Central memory CD8-positive, alpha-beta T cell (primary cell): ENCODE measurements at regions not wholly inside any gene's neighbourhood (a gene's known extent, or its start where the extent isn't known, plus 50 kb on each side); places are given as distances from the start of the nearest gene placed in this dataset.
"Not testable (repeated sequence)": the region's sequence is repeated elsewhere in the genome, so short reads cannot be mapped to it uniquely, and the experiment has no call there.

ENCODE experiments used
- ATAC-seq: fragments of 150-1000 bp; cut with Tn5 transposase; replicated peaks from 2 replicates; pipeline ENCODE4 v1.10.0; 2022; ENCODE audit warnings: mild to moderate bottlenecking, moderate FRiP score, moderate number of reproducible peaks; ENCODE audit not compliant: poor library complexity, severe bottlenecking; ENCODE audit errors: extremely low read depth
- DNase-seq, 2 donors: peaks; one replicate each; pipeline ENCODE4 v3.0.0; 2021; ENCODE audit warnings: low spot score in 2 of 2
- H3K27ac Mint-ChIP-seq: one replicate; pipeline ENCODE4 v1.8.0; 2022; ENCODE audit warnings: low read depth, mild to moderate bottlenecking, moderate library complexity, mixed read lengths
- H3K27me3 Mint-ChIP-seq: one replicate; pipeline ENCODE4 v1.8.0; 2022; ENCODE audit warnings: mixed read lengths
- H3K36me3 Mint-ChIP-seq: one replicate; pipeline ENCODE4 v1.8.0; 2022; ENCODE audit warnings: mild to moderate bottlenecking, moderate library complexity, mixed read lengths; ENCODE audit not compliant: insufficient read depth
- H3K4me1 Mint-ChIP-seq: one replicate; pipeline ENCODE4 v1.8.0; 2022; ENCODE audit warnings: mixed read lengths
- H3K4me3 Mint-ChIP-seq: one replicate; pipeline ENCODE4 v1.8.0; 2022; ENCODE audit warnings: mild to moderate bottlenecking, moderate library complexity, mixed read lengths
- H3K9me3 Mint-ChIP-seq: one replicate; pipeline ENCODE4 v1.8.0; 2022; ENCODE audit warnings: mixed read lengths

GRCh38 chrX:55326985-55327384, 62.3 kb upstream of the PAGE3 start:
- DNase-seq (no peak), ATAC-seq (no peak)
- Mint-ChIP-seq H3K4me3 (no peak overlapping the region), H3K9me3 (no peaks in the 10 kb centered on the region), H3K36me3 (no peaks in the 10 kb centered on the region), H3K27ac (no peak overlapping the region), H3K27me3 (peaks cover 16% of the 10 kb centered on the region), H3K4me1 (no peaks in the 10 kb centered on the region)

GRCh38 chrX:55335296-55335695, 70.6 kb upstream of the PAGE3 start:
- DNase-seq (no peak), ATAC-seq (no peak)
- Mint-ChIP-seq H3K4me1 (no peaks in the 10 kb centered on the region), H3K4me3 (no peak overlapping the region), H3K36me3 (no peaks in the 10 kb centered on the region), H3K9me3 (no peaks in the 10 kb centered on the region), H3K27me3 (no peaks in the 10 kb centered on the region), H3K27ac (no peak overlapping the region)

- DNase-seq: no peak
- Mint-ChIP-seq H3K4me3 (no peak overlapping the region), H3K27ac (no peak overlapping the region), H3K36me3 (no peaks in the 10 kb centered on the region), H3K4me1 (no peaks in the 10 kb centered on the region), H3K27me3 (no peaks in the 10 kb centered on the region), H3K9me3 (no peaks in the 10 kb centered on the region)
- no peak for ATAC-seq
Observed at GRCh38 chrX:55336176-55336575, 71.5 kb upstream of the PAGE3 start.

GRCh38 chrX:55340896-55341433, 76.2 kb upstream of the PAGE3 start:
- Mint-ChIP-seq H3K36me3 (no peaks in the 10 kb centered on the region), H3K27me3 (peaks cover 10% of the 10 kb centered on the region), H3K4me3 (no peak overlapping the region), H3K4me1 (peaks cover 6% of the 10 kb centered on the region), H3K27ac (no peak overlapping the region), H3K9me3 (no peaks in the 10 kb centered on the region)
- ATAC-seq (no peak), DNase-seq (no peak)

- no peak for DNase-seq
- H3K36me3 Mint-ChIP-seq: no peaks in the 10 kb centered on the region
Observed at GRCh38 chrX:55342533-55343501, 78.1 kb upstream of the PAGE3 start.

GRCh38 chrX:55356609-55357008, 91.9 kb upstream of the PAGE3 start:
- H3K27ac Mint-ChIP-seq: no peak overlapping the region
- no peaks in the 10 kb centered on the region for H3K4me1 Mint-ChIP-seq
- H3K9me3 Mint-ChIP-seq: no peaks in the 10 kb centered on the region
- DNase-seq (no peak), ATAC-seq (no peak)
- peaks cover 31% of the 10 kb centered on the region for H3K27me3 Mint-ChIP-seq
- H3K36me3 Mint-ChIP-seq: peaks cover 4% of the 10 kb centered on the region
- H3K4me3 Mint-ChIP-seq: no peak overlapping the region

More at GRCh38 chrX:55342533-55343501, 78.1 kb upstream of the PAGE3 start:
- Mint-ChIP-seq H3K27me3 (peaks cover 10% of the 10 kb centered on the region), H3K4me1 (peaks cover 6% of the 10 kb centered on the region), H3K4me3 (no peak overlapping the region), H3K9me3 (no peaks in the 10 kb centered on the region), H3K27ac (no peak overlapping the region)
- peak; percentile 36 for ATAC-seq

- Mint-ChIP-seq H3K4me3 (no peak overlapping the region), H3K9me3 (no peaks in the 10 kb centered on the region), H3K27me3 (peaks cover 24% of the 10 kb centered on the region), H3K27ac (no peak overlapping the region), H3K4me1 (no peaks in the 10 kb centered on the region), H3K36me3 (peaks cover 4% of the 10 kb centered on the region)
- ATAC-seq (no peak), DNase-seq (no peak)
Observed at GRCh38 chrX:55357236-55357635, 92.5 kb upstream of the PAGE3 start.

- no peaks in the 10 kb centered on the region for H3K4me1 Mint-ChIP-seq
- peaks cover 19% of the 10 kb centered on the region for H3K27me3 Mint-ChIP-seq
- H3K27ac Mint-ChIP-seq: no peak overlapping the region
- H3K36me3 Mint-ChIP-seq: no peaks in the 10 kb centered on the region
- DNase-seq (no peak), ATAC-seq (no peak)
- no peak overlapping the region for H3K4me3 Mint-ChIP-seq
- H3K9me3 Mint-ChIP-seq: no peaks in the 10 kb centered on the region
Observed at GRCh38 chrX:55379396-55379795, 72.5 kb upstream of the MAGEH1 start.

GRCh38 chrX:55389376-55389775, 62.6 kb upstream of the MAGEH1 start:
- Mint-ChIP-seq H3K9me3 (no peaks in the 10 kb centered on the region), H3K4me3 (no peak overlapping the region), H3K27ac (no peak overlapping the region), H3K4me1 (no peaks in the 10 kb centered on the region), H3K27me3 (peaks cover 43% of the 10 kb centered on the region), H3K36me3 (peaks cover 2% of the 10 kb centered on the region)
- DNase-seq (no peak), ATAC-seq (no peak)

GRCh38 chrX:55396836-55397235, 55.1 kb upstream of the MAGEH1 start:
- H3K4me1 Mint-ChIP-seq, H3K36me3 Mint-ChIP-seq: not testable (repeated sequence)
- H3K27me3 Mint-ChIP-seq: peaks cover 24% of the 10 kb centered on the region

More at GRCh38 chrX:55396836-55397235, 55.1 kb upstream of the MAGEH1 start:
- H3K4me3 Mint-ChIP-seq, ATAC-seq, DNase-seq, H3K27ac Mint-ChIP-seq, H3K9me3 Mint-ChIP-seq: not testable (repeated sequence)
